ENCODE measurements at regions not wholly inside any gene's neighbourhood (a gene's known extent, or its start where the extent isn't known, plus 50 kb on each side); places are given as distances from the start of the nearest gene placed in this dataset.

DNA sequence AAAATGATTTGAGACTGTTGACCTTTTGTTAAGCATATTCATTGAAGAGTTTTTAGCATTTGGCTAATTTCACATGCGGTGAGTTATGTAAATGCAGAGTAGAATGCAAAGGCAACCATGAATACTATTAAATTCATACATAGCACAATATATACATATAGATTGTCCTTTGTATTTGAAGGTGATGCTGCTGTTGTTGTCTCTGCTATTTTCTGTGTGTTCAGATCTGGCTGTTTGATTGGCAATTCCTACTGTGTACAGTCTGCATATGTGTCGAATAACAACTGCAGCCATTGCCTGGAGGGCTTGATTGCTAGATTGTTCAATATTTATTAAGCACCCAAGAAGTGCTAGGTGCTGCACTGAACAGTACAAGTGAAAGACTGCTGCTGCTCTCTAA, 187.4 kb downstream of the FOXG1 start:
- TF ChIP-seq ARNTL (CRISPR knock-in tag; IDR thresholded peaks at IDR 0.05; ENCODE audit: borderline replicate concordance, low read depth), result no peak
- no peak for TF ChIP-seq CSDC2 (CRISPR knock-in tag; IDR thresholded peaks at IDR 0.05)
- TF ChIP-seq, protein P1, sequence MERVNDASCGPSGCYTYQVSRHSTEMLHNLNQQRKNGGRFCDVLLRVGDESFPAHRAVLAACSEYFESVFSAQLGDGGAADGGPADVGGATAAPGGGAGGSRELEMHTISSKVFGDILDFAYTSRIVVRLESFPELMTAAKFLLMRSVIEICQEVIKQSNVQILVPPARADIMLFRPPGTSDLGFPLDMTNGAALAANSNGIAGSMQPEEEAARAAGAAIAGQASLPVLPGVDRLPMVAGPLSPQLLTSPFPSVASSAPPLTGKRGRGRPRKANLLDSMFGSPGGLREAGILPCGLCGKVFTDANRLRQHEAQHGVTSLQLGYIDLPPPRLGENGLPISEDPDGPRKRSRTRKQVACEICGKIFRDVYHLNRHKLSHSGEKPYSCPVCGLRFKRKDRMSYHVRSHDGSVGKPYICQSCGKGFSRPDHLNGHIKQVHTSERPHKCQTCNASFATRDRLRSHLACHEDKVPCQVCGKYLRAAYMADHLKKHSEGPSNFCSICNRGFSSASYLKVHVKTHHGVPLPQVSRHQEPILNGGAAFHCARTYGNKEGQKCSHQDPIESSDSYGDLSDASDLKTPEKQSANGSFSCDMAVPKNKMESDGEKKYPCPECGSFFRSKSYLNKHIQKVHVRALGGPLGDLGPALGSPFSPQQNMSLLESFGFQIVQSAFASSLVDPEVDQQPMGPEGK (CRISPR knock-in tag; IDR thresholded peaks at IDR 0.05; ENCODE audit: borderline replicate concordance), result no peak
- no peak for TF ChIP-seq ZNF70 (CRISPR knock-in tag; IDR thresholded peaks at IDR 0.05)
- no peak for TF ChIP-seq ISL1 (CRISPR knock-in tag; IDR thresholded peaks at IDR 0.05)
- no peak for TF ChIP-seq ZNF565 (CRISPR knock-in tag; conservative IDR thresholded peaks at IDR 0.05; ENCODE audit: low read depth)
- TF ChIP-seq ZC3H10 (CRISPR knock-in tag; IDR thresholded peaks at IDR 0.05), result no peak
- TF ChIP-seq ESRRG (CRISPR knock-in tag; IDR thresholded peaks at IDR 0.05), result no peak
- no peak for TF ChIP-seq BACH2 (CRISPR knock-in tag; IDR thresholded peaks at IDR 0.05; ENCODE audit: borderline replicate concordance)
- TF ChIP-seq, protein P2, sequence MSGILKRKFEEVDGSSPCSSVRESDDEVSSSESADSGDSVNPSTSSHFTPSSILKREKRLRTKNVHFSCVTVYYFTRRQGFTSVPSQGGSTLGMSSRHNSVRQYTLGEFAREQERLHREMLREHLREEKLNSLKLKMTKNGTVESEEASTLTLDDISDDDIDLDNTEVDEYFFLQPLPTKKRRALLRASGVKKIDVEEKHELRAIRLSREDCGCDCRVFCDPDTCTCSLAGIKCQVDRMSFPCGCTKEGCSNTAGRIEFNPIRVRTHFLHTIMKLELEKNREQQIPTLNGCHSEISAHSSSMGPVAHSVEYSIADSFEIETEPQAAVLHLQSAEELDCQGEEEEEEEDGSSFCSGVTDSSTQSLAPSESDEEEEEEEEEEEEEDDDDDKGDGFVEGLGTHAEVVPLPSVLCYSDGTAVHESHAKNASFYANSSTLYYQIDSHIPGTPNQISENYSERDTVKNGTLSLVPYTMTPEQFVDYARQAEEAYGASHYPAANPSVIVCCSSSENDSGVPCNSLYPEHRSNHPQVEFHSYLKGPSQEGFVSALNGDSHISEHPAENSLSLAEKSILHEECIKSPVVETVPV (CRISPR knock-in tag; IDR thresholded peaks at IDR 0.05), result no peak
- TF ChIP-seq ZFP30 (CRISPR knock-in tag; IDR thresholded peaks at IDR 0.05), result no peak
- TF ChIP-seq, protein P3, sequence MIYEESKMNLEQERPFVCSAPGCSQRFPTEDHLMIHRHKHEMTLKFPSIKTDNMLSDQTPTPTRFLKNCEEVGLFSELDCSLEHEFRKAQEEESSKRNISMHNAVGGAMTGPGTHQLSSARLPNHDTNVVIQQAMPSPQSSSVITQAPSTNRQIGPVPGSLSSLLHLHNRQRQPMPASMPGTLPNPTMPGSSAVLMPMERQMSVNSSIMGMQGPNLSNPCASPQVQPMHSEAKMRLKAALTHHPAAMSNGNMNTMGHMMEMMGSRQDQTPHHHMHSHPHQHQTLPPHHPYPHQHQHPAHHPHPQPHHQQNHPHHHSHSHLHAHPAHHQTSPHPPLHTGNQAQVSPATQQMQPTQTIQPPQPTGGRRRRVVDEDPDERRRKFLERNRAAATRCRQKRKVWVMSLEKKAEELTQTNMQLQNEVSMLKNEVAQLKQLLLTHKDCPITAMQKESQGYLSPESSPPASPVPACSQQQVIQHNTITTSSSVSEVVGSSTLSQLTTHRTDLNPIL (CRISPR knock-in tag; IDR thresholded peaks at IDR 0.05; ENCODE audit: low read depth), result no peak
- no peak for TF ChIP-seq ZFP3 (CRISPR knock-in tag; IDR thresholded peaks at IDR 0.05)
- TF ChIP-seq ZNF8 (CRISPR knock-in tag; IDR thresholded peaks at IDR 0.05), result no peak
- TF ChIP-seq SNAI2 (CRISPR knock-in tag; IDR thresholded peaks at IDR 0.05), result no peak
- no peak for ATAC-seq

DNA sequence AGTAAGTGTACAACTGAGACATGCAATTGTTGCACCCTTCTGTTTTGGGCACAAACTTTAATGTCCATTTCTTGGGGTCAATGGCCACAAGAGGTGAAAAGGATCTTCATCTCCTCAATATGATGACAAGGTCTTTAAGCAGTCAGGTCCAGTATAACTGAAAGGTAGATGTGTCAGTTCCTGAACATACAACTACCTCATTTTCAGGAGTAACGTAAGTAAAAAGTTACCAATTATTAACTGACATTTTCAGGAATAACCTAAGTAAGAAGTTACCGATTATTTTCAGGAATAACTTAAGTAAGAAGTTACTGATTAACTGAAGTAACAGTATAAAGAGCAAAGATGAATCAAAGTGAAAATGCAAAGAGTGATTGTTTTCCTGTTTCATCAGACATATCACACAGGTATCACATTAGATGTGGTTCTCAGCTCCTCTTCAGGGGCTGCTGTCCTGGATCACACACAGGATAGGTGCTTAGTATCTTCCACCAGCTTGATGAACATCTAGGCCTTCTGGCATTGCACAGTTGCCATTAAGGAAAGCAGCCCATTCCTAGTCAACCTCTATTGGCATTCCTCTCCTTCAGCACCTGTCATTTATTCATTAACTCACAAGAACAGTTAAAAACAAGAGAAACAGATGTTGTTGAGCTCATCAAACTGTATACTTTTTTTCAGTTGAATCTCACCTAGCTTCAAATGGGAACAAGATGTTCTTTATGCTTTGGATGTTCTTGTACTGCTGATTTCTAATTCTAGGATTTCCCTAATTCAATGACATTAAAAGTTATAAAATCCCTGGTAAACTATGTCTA, 200.0 kb downstream of the FOXG1 start:
- no peak for ATAC-seq
- no peak for TF ChIP-seq ZNF70 (CRISPR knock-in tag; IDR thresholded peaks at IDR 0.05)
- TF ChIP-seq ZNF8 (CRISPR knock-in tag; IDR thresholded peaks at IDR 0.05), result no peak
- TF ChIP-seq ESRRG (CRISPR knock-in tag; IDR thresholded peaks at IDR 0.05), result no peak
- TF ChIP-seq, protein P3 (CRISPR knock-in tag; IDR thresholded peaks at IDR 0.05; ENCODE audit: low read depth), result no peak
- TF ChIP-seq, protein P2 (CRISPR knock-in tag; IDR thresholded peaks at IDR 0.05), result no peak
- no peak for TF ChIP-seq PPARA (CRISPR knock-in tag; IDR thresholded peaks at IDR 0.05; ENCODE audit: borderline replicate concordance)
- TF ChIP-seq, protein P1 (CRISPR knock-in tag; IDR thresholded peaks at IDR 0.05; ENCODE audit: borderline replicate concordance), result no peak
- no peak for TF ChIP-seq TCF4 (CRISPR knock-in tag; IDR thresholded peaks at IDR 0.05; ENCODE audit: borderline replicate concordance)
- TF ChIP-seq, protein P4, sequence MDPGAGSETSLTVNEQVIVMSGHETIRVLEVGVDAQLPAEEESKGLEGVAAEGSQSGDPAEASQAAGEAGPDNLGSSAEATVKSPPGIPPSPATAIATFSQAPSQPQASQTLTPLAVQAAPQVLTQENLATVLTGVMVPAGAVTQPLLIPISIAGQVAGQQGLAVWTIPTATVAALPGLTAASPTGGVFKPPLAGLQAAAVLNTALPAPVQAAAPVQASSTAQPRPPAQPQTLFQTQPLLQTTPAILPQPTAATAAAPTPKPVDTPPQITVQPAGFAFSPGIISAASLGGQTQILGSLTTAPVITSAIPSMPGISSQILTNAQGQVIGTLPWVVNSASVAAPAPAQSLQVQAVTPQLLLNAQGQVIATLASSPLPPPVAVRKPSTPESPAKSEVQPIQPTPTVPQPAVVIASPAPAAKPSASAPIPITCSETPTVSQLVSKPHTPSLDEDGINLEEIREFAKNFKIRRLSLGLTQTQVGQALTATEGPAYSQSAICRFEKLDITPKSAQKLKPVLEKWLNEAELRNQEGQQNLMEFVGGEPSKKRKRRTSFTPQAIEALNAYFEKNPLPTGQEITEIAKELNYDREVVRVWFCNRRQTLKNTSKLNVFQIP (CRISPR knock-in tag; IDR thresholded peaks at IDR 0.05; ENCODE audit: borderline replicate concordance, low read depth), result no peak
- no peak for TF ChIP-seq CSDC2 (CRISPR knock-in tag; IDR thresholded peaks at IDR 0.05)
- TF ChIP-seq ARNTL (CRISPR knock-in tag; IDR thresholded peaks at IDR 0.05; ENCODE audit: borderline replicate concordance, low read depth), result no peak
- no peak for TF ChIP-seq RARB (CRISPR knock-in tag; IDR thresholded peaks at IDR 0.05)
- TF ChIP-seq BACH2 (CRISPR knock-in tag; IDR thresholded peaks at IDR 0.05; ENCODE audit: borderline replicate concordance), result no peak
- TF ChIP-seq ISL1 (CRISPR knock-in tag; IDR thresholded peaks at IDR 0.05), result no peak
- no peak for TF ChIP-seq TOX (CRISPR knock-in tag; IDR thresholded peaks at IDR 0.05; ENCODE audit: borderline replicate concordance)
- no peak for TF ChIP-seq ZNF565 (CRISPR knock-in tag; conservative IDR thresholded peaks at IDR 0.05; ENCODE audit: low read depth)
- TF ChIP-seq SNAI2 (CRISPR knock-in tag; IDR thresholded peaks at IDR 0.05), result no peak
- TF ChIP-seq ZC3H10 (CRISPR knock-in tag; IDR thresholded peaks at IDR 0.05), result no peak
- TF ChIP-seq ZFP3 (CRISPR knock-in tag; IDR thresholded peaks at IDR 0.05), result no peak
- no peak for TF ChIP-seq OSR1 (CRISPR knock-in tag; IDR thresholded peaks at IDR 0.05)
